ENCODE measurements at regions not wholly inside any gene's neighbourhood (a gene's known extent, or its start where the extent isn't known, plus 50 kb on each side); places are given as distances from the start of the nearest gene placed in this dataset.

DNA sequence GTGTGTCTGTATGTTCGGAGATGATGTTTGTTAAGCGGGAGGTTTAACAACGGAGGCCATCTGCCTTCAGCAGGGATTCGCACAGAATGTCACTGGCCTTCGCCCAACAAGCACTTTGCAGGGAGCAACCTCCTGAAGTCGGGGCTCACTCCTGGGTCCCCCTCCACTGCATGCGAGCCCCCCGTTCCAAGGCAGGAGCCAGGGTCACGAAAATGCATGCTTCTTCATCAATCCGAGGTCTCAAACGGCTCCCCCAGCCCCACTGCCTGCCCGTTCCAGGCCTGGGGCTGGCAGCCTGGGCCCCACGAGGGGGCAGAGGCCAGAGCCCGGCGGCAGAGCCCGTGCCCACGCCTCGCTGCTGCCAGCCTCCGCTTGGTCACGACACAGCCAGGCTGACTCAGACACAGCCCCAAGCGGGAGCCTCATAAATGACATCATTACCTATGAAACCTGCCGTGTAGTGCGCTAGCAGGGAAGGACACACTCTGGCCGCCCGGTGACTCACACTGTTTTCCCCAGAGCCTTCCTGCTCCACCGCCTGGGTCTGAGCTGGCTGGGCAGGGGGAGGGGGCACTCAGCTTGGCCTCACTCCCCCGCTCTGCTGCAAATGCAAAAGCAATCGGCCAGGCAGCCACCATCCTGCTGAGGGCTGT is 169.5 kb upstream of the RTL1 start:
- TF ChIP-seq POLR2AphosphoS5 (IDR thresholded peaks at IDR 0.05), result no peak
- TF ChIP-seq, protein P1, sequence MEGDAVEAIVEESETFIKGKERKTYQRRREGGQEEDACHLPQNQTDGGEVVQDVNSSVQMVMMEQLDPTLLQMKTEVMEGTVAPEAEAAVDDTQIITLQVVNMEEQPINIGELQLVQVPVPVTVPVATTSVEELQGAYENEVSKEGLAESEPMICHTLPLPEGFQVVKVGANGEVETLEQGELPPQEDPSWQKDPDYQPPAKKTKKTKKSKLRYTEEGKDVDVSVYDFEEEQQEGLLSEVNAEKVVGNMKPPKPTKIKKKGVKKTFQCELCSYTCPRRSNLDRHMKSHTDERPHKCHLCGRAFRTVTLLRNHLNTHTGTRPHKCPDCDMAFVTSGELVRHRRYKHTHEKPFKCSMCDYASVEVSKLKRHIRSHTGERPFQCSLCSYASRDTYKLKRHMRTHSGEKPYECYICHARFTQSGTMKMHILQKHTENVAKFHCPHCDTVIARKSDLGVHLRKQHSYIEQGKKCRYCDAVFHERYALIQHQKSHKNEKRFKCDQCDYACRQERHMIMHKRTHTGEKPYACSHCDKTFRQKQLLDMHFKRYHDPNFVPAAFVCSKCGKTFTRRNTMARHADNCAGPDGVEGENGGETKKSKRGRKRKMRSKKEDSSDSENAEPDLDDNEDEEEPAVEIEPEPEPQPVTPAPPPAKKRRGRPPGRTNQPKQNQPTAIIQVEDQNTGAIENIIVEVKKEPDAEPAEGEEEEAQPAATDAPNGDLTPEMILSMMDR (IDR thresholded peaks at IDR 0.05), result no peak
- TF ChIP-seq POLR2A (IDR thresholded peaks at IDR 0.05; ENCODE audit: low read depth), result no peak
- no peak for TF ChIP-seq EP300 (IDR thresholded peaks at IDR 0.05)
- intact Hi-C loops (cut with DNase I), result no loop called here
- 78% methylated on average over 11 of the region's 28 CpGs for WGBS
- peak; percentile 85 for DNase-seq (ENCODE audit: extremely low spot score)
- no peaks in the 10 kb centered on the region for H3K36me3 ChIP-seq
- no peak overlapping the region for H3K27ac ChIP-seq (replicated peaks in 1 of 4)
- peaks cover 3 to 15% (median 10%) of the 10 kb centered on the region in 4 donors for H3K4me1 ChIP-seq
- no peaks in the 10 kb centered on the region for H3K9me3 ChIP-seq
- H3K4me3 ChIP-seq, result no peak overlapping the region
- H3K27me3 ChIP-seq, result peaks cover 0 to 60% (median 15%) of the 10 kb centered on the region in 4 donors

DNA sequence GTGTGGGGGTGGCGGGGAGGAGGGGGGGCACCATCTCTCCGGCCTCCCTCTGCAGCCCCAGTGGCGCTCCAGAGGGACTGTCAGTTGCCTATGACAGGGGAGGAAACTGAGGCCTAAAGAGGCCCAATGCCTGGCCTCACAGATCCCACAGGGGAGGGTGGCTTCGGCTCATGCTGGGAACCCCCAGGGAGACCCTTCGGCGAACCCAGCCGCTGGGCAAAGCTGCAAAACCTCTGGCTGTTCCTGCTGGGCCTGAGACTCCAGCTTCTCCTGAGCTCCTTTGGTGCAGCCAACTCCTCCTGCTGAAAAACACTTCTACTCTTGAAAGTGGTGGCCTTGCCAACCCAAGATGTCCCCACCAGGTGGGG is 170.1 kb upstream of the RTL1 start:
- Histone ChIP-seq H3K4me1 (peaks cover 3 to 15% (median 10%) of the 10 kb centered on the region in 4 donors), H3K9me3 (no peaks in the 10 kb centered on the region), H3K4me3 (no peak overlapping the region), H3K36me3 (no peaks in the 10 kb centered on the region), H3K27ac (replicated peaks in 1 of 4) (no peak overlapping the region), H3K27me3 (peaks cover 0 to 65% (median 17%) of the 10 kb centered on the region in 4 donors)
- TF ChIP-seq POLR2AphosphoS5 (IDR thresholded peaks at IDR 0.05), result no peak
- no peak for TF ChIP-seq POLR2A (IDR thresholded peaks at IDR 0.05; ENCODE audit: low read depth)
- TF ChIP-seq EP300 (IDR thresholded peaks at IDR 0.05), result no peak
- TF ChIP-seq, protein P1 (IDR thresholded peaks at IDR 0.05), result no peak
- no peak for DNase-seq (ENCODE audit: extremely low spot score)
- intact Hi-C loops (cut with DNase I), result no loop called here
- WGBS, result 60% methylated on average over 1 of the region's 7 CpGs

DNA sequence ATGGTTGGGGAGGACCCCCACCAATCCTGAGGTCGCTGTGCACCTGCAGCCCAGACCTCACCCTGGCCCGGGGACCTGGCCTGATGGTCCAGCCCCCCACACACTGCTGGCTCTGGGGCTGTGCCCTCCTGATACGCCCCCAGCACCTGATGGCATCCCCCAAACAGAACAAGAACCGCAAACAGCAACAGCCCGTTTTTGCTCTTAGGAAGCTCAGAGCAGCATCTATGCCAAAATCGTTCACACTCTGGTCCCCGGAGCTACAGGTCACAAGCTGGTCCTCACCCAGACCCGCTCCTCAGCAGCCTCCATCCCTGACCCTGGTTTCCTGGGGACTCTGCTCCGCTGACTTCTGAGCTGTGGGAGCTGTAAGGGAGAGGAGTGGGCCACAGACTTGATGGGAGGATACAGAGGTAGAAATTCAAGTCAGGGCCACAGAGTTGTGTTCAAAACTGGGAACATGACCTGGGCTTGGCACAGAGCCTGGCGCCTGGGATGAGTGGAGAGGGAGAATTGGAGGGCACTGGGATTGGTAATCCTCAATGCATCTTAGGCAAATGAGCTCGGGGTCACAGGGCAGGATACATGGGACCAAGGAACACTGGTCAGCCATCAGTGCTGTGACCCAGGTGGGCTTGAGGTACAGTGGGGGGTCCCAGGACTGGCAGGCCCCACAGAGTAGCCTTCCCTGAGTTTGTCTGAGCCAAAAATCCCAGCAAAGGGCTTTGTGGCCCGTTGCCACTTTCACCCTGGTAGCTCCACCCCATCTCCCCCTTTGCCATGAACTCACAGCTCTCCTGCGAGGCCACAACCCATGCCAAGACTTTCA is 170.9 kb upstream of the RTL1 start:
- Histone ChIP-seq H3K27me3 (peaks cover 0 to 73% (median 17%) of the 10 kb centered on the region in 4 donors), H3K9me3 (no peaks in the 10 kb centered on the region), H3K4me3 (no peak overlapping the region), H3K27ac (replicated peaks in 1 of 4) (no peak overlapping the region), H3K4me1 (peaks cover 3 to 15% (median 10%) of the 10 kb centered on the region in 4 donors), H3K36me3 (no peaks in the 10 kb centered on the region)
- 91% methylated on average over 12 of the region's 13 CpGs for WGBS
- DNase-seq (ENCODE audit: extremely low spot score), result peak; percentile 72
- TF ChIP-seq POLR2A (IDR thresholded peaks at IDR 0.05; ENCODE audit: low read depth), result no peak
- no peak for TF ChIP-seq POLR2AphosphoS5 (IDR thresholded peaks at IDR 0.05)
- TF ChIP-seq, protein P1 (IDR thresholded peaks at IDR 0.05), result no peak
- TF ChIP-seq EP300 (IDR thresholded peaks at IDR 0.05), result no peak
- intact Hi-C loops (cut with DNase I), result no loop called here

DNA sequence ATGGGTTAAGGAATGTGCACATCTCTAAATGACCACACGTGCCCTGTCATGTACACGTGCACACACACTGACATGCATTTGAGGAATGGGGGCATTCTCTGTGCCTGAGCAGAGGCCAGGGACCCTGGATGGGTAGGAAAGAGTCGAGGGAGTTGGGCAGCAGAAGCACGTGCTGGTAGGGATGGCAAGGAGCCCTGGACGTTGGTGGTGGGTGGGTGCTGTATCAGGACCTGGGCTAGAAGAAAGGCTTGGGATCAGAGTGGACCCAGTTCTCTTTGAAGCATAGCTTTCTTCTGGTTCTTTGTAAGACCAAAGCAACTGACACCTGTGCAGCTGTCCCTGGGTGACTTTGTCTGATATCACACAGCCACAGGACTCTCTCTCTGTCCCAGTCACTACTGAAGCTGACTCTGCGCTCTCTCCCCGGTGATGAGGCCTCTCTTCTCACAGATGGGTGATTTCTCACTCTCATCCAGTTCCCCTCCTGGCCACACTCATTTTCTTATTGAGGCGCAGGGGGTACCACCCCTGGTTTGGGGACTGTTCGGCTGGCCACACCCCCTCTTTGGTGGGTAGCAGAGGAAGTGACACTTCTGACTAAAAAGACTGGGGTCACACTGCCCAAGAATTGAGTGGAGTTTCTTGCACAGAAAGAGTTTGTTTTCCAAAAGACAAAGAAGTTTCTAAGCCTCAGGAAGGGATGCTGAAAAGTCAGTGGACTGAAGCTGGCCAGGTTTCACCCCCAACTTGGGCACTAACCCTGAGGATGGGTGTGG is 171.7 kb upstream of the RTL1 start:
- Histone ChIP-seq H3K4me3 (no peak overlapping the region), H3K36me3 (no peaks in the 10 kb centered on the region), H3K4me1 (peaks cover 3 to 15% (median 10%) of the 10 kb centered on the region in 4 donors), H3K9me3 (no peaks in the 10 kb centered on the region), H3K27me3 (peaks cover 0 to 81% (median 17%) of the 10 kb centered on the region in 4 donors), H3K27ac (replicated peaks in 1 of 4) (no peak overlapping the region)
- WGBS, result 86% methylated on average over 9 of the region's 9 CpGs
- peak; percentile 81 for DNase-seq (ENCODE audit: extremely low spot score)
- intact Hi-C loops (cut with DNase I), result no loop called here
- TF ChIP-seq EP300 (IDR thresholded peaks at IDR 0.05) (no peak), POLR2AphosphoS5 (IDR thresholded peaks at IDR 0.05) (no peak), POLR2A (IDR thresholded peaks at IDR 0.05; ENCODE audit: low read depth) (no peak)
- TF ChIP-seq, protein P1 (IDR thresholded peaks at IDR 0.05), result no peak
